Testis (tissue), 2 donors: ENCODE measurements at regions not wholly inside any gene's neighbourhood (a gene's known extent, or its start where the extent isn't known, plus 50 kb on each side); places are given as distances from the start of the nearest gene placed in this dataset.

ENCODE experiments used
- CTCF ChIP-seq, 3 experiments: fragments of 450-650 bp in 2 of 3; fragments of 200-600 bp in 1 of 3; sonication (generic) in 1 of 3; IDR thresholded peaks; one replicate each; pipeline ENCODE4 v1.5.1; 2016 to 2019; ENCODE audit warnings: antibody characterized with exemption in 3 of 3, mild to moderate bottlenecking in 2 of 3, moderate library complexity in 1 of 3
- POLR2A ChIP-seq: fragments of 450-650 bp; IDR thresholded peaks from one replicate; pipeline ENCODE4 v1.6.1; 2017; ENCODE audit warnings: antibody characterized with exemption, mild to moderate bottlenecking, moderate library complexity

- no peak for TF ChIP-seq CTCF (IDR thresholded peaks at IDR 0.05)
- no peak for TF ChIP-seq POLR2A
These were observed 181.2 kb downstream of the PIK3R1 start for GRCh38 chr5:68396722-68397121.
